ENCODE measurements at regions not wholly inside any gene's neighbourhood (a gene's known extent, or its start where the extent isn't known, plus 50 kb on each side); places are given as distances from the start of the nearest gene placed in this dataset.

DNA sequence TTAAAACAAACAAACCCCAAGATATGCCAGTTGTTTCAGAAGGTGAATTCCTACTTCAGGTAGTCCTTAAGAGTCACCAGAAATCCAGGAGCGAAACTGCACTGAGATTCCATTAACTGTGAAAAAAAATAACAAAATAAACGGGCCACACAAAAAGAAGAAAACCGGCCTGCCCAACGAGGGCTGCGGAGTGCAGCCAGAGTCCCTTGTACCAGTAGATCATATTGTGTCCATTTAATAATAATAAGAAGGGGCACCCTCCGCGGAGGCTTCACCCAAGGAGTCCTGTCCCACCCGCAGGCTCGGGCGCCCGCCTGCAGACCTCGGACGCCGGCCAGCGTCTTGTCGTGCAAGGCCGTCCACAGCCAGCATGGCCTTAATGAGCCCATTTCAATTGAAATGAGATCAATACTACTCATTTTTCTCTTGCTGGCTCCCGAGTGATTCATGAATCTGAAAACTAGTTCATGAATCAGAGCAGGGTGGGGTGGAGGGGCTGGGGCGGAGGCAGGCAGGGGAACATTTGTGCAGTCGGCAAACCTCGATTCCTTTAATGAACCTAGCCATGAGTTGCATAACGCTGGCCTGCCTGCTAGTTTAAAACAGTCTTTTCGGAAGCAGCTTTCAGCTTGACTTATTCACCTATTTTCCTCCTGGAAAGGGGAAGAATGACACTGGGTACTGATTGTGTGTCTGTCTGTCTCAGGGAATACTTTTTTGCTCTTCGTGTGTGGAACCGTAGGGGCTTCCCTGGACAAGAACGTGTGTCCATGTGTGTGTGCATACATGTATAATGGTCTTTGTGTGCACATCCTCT lies 113.1 kb upstream of the IRF2BP2 start:
- ATAC-seq (peak; percentile 43), DNase-seq (ENCODE audit: low spot score) (peak; percentile 78)

DNA sequence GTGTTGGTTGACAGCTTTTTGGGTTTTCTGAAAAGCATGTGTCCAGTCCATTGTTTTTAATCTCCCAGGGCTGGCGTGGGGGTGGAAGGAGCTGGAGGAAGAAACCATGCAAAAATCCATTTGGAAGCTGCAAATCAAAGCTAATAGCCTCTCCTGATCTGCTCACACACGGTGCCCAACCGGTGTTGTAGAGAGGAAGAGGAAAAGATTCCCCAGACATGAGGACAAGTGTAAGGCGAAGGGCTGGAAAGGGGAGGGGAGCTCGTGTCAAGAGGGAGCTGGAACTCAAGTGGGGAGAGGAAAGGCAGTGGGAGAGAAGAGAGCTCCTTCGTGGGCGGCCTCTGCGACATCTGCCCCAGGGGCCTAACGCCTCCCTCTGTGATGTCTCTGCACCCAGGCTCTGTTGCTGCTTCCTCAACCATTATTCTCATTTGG lies 112.3 kb upstream of the IRF2BP2 start:
- DNase-seq (ENCODE audit: low spot score) = no peak
- ATAC-seq = no peak
- intact Hi-C loops (cut with DNase I) = loop anchor here (5.0 to 10.0 kb wide), 2 partner anchors 110 to 263 kb away; partner anchors contain the start of gene IRF2BP2

More for the DNA sequence above, 113.1 kb upstream of the IRF2BP2 start:
- intact Hi-C loops (cut with DNase I) = loop anchor here (5.0 to 10.0 kb wide), 2 partner anchors 111 to 262 kb away; partner anchors contain the start of gene IRF2BP2

DNA sequence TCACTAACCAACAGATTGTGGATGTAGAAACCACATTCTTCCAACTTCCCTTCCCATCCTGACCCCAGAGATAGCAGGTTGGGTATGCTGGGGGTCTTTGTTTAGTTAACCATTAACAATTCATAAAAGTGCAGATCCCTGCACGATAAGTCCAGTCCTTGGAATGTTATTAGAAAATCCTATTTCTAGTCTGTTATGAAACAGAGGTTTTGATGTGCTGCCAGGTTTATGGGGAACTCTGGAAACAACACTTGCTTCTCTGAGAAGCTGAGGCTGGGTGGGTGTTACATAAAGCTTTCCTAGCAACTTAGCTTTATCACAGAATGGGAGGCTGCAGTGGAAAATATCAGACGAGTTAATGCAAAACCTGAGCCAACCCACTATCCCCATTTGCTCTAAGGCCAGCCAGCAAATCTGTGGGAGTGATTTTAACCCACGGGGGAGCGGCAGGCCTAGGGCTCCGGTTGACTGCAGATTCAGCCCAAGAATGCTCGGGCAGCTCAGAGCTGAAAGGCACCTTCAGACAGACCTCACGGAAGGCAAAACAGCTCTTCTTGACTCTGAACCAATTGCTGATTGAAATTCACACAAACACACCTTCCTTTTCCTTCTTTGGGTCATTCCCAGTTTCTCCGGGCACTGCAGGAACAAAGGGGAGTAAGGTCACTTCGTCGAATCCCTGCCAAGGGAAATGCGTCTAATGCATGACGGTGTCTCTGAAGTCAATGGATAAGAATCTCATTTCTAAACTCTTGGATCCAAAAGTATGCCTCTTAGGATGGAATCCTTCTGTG lies 111.7 kb upstream of the IRF2BP2 start:
- ATAC-seq (peak; percentile 35), DNase-seq (ENCODE audit: low spot score) (peak; percentile 75)
- intact Hi-C loops (cut with DNase I) = loop anchor here (5.0 to 10.0 kb wide), 2 partner anchors 109 to 263 kb away; partner anchors contain the start of gene IRF2BP2

DNA sequence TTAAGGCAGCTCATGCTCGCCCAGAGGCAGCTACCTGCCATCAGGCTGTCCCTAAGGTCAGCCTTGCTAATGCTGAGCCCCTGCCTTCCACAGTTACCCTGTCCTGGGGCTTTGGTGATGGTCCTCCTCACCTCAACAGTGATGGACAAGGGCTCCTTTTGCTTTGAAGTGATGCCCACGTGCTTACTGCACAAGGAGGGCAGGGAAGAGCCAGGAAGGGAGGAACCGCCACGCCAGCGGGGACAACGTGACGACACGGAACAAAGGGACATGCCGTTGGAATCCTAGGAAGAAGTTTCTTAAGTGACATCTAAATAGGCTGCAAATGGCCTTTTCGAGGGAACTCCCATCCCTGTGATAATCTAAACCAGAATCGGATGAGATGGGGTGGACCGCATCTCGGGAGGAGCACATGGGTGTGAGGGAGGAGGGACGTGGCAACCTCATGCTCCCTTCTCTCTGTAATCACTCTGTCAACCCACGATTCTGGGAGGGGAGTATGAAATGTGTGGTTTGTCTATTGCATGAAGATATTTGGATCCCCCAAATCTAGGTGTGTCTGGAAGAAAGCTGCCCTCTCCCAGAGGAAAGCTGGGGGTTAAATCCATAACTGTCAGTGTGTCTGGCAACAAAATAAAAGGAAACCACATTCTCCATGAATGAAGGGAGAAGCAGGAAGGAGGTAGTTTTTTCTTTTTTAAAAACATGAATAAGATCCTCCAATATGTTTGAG lies 110.9 kb upstream of the IRF2BP2 start:
- peak; percentile 60 for DNase-seq (ENCODE audit: low spot score)
- intact Hi-C loops (cut with DNase I) = loop anchor here (5.0 to 10.0 kb wide), 2 partner anchors 109 to 264 kb away; partner anchors contain the start of gene IRF2BP2
- ATAC-seq = no peak

DNA sequence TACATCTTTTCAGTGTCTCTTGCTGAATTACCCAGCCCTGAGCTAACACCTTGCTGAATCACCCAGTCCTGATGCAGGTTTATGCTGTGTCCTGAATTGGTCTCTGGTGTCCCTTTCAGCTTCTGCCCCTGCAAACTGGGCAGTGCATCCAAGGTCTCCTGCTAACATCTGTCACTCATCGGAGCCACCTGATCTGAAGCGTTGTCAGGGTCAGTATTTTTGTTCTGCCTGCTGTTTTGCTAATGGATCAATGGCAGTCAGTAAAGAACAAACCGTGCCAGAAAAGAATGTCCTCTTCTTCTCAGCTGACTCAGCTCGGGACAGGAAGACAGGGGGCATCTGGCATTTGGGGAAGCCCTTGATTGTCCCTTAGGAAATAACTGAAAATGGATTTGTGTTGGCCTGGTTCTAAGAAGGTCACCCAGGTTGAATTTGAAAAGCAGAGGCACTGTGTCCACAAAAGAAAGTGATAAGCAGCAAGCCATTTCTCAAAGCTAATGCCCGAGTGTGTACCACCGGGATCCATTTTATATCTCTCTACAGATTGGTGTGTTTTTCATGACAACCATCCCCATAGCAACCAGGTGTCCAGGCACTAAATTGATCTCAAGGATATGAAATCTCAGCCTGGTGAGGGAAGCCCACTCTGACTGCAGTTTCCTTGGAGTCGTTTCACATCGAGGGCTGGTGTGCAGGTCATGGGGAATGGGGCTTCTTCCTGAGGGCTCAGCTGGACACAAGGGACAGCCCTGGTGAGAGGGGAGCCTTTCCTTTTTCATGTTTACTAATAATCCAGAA lies 109.7 kb upstream of the IRF2BP2 start:
- no peak for ATAC-seq
- intact Hi-C loops (cut with DNase I) = loop anchor here (5.0 to 10.0 kb wide), 3 partner anchors 107 to 265 kb away; partner anchors contain the start of gene IRF2BP2
- DNase-seq (ENCODE audit: low spot score) = peak; percentile 48

DNA sequence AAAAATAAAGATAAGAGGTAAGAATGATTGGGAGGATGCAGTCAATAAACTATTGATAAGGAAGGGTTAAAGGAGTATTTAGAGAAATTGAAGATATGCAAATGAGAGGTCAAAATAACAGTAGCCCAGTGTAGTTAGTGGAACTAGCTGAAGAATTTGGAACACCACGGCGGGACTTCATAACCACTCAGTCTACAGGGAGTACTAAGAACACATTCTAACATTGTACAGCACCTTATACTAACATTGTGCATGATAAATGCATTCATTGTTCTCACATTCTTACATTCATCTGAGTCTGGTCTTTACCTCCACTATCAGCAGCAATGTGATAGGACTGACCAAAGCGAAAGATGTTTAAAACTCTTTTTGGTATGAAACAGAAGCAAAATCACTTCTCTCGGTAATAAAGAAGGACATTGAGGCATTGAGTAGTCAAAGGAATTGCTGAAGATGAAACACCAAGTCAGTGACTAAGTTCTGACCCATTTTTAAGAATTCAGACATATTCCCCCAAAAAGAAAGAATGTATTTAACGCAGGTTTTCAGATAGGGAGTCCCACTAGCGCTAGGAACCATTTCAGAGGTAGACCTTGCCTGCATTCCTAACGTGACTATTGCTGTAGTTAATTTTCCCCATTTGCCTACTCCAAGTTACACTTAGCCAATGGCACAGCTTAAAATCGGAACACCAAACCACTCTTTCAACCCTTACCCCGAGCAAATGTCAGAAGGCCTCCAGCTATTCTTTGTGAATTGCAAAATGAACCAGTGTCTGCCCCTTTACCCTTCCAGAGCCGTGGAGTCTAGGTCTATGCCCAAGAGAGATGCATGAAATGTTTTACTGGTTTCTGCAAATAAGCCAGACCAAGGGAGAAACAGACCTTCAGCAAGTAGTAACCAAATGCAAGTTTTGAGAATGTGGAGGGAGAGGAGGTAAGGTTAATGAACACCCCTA lies 108.8 kb upstream of the IRF2BP2 start:
- intact Hi-C loops (cut with DNase I) = loop anchor here (10.0 kb wide), 1 partner anchor 204 kb away; no protein-coding TSS in a partner anchor
- peak; percentile 21 for DNase-seq (ENCODE audit: low spot score)

DNA sequence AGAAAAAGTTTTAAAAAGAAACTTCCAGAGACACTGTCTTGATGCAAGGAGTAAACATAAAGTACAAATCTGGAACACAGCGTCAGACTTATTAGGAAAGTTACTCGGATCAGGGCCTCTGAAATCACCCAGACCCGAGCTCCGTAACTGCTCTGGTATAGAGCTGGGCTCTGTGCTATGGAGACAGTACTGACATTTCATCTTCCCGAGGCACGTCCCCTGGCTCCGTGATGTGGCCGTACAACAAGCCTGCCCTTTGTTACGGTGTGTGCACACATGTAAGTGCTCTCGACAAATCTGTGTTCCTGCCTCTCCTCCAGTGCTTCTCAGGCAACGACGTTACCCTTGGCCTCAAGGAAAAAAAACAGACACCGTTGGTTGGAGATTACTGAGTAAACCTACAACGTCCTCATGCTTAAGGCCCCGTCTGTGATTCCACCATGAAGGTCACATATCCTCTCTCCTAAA lies 107.0 kb upstream of the IRF2BP2 start:
- DNase-seq (ENCODE audit: low spot score) (peak; percentile 59), ATAC-seq (peak; percentile 40)
- intact Hi-C loops (cut with DNase I) = loop anchor here (10.0 kb wide), 1 partner anchor 202 kb away; no protein-coding TSS in a partner anchor

More for the DNA sequence above, 108.8 kb upstream of the IRF2BP2 start:
- ATAC-seq = no peak

DNA sequence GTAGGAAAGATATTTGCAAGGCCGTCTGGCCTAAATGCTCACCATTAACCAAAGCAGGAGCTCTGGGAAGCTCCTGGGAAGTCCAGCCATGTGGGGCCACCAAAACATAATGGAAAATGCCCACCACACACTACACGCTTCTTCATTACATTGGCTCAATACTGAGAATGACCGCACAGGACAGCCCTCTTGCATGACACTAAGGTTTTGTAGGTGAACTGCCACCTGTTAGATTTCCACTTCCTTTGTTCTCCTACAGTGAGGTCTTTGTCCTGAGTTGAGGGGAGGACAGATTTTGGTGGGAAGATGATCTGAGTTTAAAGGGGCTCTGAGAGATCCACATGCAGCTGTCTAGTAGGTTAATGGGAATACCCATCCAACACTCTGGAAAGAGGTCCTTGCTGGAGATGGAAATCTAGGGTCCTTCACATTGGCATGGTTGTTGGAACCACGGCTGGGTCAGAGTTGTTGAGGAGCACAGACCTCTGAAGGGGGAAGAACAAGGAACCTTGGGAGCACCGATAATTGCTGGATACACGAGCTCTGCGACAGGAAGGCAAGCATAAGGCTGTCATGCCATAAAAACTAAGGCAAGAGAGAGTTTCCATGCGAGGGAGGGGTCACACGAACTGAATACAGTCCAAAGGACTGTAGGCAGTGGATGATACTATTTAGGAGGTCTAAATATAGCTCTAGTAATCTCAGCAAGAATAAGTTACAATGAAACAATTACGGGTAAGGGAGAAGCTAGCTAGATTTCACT lies 105.5 kb upstream of the IRF2BP2 start:
- ATAC-seq = no peak
- DNase-seq (ENCODE audit: low spot score) = peak; percentile 37
- intact Hi-C loops (cut with DNase I) = loop anchor here (10.0 kb wide), 1 partner anchor 201 kb away; no protein-coding TSS in a partner anchor

DNA sequence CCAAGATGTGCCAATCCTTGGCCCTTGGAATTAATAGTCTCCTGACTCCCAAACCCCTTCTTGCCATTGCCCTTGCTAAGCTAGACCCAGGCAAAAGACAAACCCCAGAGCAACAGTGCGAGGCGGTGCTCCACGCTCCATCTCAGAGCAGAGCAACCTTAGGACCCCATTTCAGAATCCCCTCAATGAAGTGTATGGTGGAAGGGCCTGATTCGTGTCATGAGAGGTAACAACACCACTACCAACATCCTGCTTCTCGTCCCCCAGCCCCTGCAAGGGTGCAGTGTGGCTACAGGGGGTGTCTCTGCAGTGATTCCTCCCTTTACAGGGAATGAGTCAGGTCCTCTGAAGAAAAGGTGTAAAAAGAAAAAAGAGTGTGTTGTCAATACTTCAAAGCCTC lies 103.9 kb upstream of the IRF2BP2 start:
- intact Hi-C loops (cut with DNase I) = loop anchor here (10.0 kb wide), 1 partner anchor 199 kb away; no protein-coding TSS in a partner anchor

DNA sequence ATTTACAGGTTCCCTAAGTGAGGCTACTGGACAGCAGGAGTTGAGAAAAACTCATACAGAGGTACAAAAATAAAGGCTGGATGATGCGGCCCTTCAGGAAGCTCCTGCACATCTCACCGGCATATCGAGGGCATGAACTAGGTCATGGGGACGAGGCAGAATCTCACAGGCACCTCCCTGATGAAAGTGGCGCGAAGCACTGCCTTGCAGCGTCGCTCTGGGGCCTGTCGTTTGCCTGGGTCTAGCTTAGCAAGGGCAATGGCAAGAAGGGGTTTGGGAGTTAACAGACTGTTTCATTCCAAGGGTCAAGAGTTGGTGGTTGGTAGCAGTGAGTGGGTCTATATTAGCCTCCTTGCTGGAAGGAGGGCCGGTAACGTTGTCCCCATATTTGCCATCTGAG lies 103.5 kb upstream of the IRF2BP2 start:
- intact Hi-C loops (cut with DNase I) = loop anchor here (10.0 kb wide), 1 partner anchor 199 kb away; no protein-coding TSS in a partner anchor
- ATAC-seq (no peak), DNase-seq (ENCODE audit: low spot score) (peak; percentile 35)

More for the DNA sequence above, 103.9 kb upstream of the IRF2BP2 start:
- ATAC-seq (no peak), DNase-seq (ENCODE audit: low spot score) (peak; percentile 17)

DNA sequence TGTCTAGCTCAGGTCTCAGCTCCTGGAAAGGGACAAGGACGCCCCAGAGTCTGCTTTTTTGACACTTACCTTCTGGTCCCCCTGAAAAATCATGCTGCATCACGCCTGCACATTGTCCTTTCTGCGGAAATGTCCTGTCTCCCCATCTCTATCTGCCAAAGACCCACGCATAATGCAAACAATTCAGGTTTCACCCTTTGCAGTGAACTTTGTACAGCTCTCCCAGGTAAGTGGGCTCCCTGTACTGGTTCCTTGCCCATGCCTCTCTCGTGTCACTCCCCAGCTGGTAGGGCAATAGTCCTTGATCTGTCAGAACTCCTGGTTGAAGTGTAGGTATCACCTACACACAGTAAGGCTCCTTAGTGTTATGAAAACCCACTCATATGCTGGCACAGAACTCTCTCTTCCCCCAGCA lies 102.9 kb upstream of the IRF2BP2 start:
- intact Hi-C loops (cut with DNase I) = loop anchor here (10.0 kb wide), 1 partner anchor 198 kb away; no protein-coding TSS in a partner anchor
- DNase-seq (ENCODE audit: low spot score) = no peak
- ATAC-seq = no peak

DNA sequence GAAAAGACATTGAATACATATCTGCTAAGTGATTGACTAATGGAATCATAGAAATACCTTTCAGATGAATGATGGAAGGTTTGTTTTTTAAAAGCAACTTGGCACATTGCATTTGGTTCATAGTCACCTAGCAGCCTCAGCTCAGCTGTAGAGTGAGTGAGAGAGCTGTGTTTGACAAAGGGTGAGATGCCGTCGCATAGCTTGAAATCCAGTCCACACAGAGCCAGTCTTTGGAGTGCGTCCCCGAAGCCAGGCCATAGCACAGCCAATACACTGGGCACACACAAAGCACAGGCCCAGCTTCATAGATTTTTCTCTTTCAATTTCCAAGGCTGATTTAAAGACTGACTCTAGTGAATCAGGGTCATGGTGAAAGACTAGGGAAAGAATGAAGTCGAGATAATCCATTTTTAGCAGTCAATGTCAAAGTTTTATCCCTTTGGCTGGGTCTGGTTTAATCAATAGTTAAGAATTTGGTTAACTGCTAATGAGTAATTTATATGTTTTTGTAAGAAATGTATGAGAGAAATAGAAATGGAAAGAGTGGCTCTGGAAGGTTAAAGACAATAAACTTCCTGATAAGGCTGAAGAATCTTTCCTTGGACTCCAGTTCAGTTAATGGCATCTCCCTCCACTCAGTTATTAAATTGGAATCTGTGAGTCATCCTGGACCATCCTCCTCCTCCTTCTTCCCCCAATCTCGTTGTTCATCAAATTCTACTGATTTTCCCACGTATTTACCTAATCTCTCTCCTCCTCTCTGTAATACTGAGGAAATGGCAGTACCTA lies 101.2 kb upstream of the IRF2BP2 start:
- DNase-seq (ENCODE audit: low spot score) (peak; percentile 38), ATAC-seq (no peak)
- intact Hi-C loops (cut with DNase I) = loop anchor here (10.0 kb wide), 1 partner anchor 196 kb away; no protein-coding TSS in a partner anchor

DNA sequence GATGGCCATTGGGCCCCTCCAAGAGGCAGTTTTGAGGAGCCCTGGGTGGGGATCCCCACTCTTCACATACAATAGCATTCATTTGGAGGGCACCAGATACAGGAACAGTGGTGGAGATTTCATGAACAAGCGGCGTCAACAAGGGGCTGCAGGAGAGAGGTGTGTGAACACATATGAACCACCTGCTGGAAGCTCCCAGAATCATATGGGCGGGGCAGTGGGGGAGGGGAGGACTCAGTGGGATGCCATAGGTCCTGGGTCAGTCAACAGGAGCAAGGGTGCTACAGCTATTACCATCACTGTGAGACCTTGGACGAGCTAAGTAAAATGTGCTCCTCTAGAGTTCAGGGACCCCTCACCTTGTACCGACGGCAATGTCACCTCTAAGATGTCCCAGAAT lies 100.4 kb upstream of the IRF2BP2 start:
- peak; percentile 55 for DNase-seq (ENCODE audit: low spot score)
- ATAC-seq = no peak
- intact Hi-C loops (cut with DNase I) = loop anchor here (10.0 kb wide), 1 partner anchor 196 kb away; no protein-coding TSS in a partner anchor

DNA sequence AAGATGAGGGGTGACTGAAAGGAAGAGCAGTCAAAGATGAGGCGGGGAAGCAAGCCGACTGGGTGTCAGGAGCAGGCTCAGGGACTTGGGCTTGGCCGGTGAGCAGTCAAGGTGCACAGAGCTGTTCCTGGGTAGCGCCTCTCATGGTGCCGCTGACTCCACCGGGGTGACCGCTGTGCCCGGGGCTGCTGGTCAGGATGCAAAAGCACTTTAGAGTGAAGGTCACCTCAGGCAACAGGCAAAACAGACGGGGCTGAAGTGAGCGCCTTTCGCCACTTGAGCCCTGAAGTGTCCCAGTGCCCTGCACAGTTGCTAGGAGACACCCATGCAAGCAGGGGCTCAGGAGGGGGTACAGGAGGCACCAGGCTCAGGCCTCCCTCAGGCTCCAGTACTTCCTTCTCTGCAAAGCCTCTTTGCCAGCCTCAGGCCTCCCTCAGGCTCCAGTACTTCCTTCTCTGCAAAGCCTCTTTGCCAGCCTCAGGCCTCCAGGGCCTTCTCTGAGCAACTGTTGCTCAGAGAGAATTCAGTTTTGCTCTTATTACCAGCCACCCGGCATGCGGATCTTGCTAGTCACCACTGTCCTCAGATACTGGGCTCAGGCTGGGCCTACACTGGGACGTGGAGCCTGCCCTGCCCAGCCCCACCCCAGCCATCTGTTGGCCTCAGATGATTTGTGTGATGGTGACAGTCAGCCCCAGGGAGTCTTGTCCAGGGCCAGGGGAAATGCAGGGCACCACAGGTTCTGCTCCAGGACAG lies 99.7 kb upstream of the IRF2BP2 start:
- DNase-seq (ENCODE audit: low spot score) (peak; percentile 60), ATAC-seq (peak; percentile 44)
- intact Hi-C loops (cut with DNase I) = loop anchor here (10.0 kb wide), 1 partner anchor 195 kb away; no protein-coding TSS in a partner anchor

All from sciatic nerve (tissue), 2 donors.